PC-9 (cell line): ENCODE measurements at regions not wholly inside any gene's neighbourhood (a gene's known extent, or its start where the extent isn't known, plus 50 kb on each side); places are given as distances from the start of the nearest gene placed in this dataset.

Experiments
- CTCF ChIP-seq: fragments of 200-600 bp; sonication (generic); conservative IDR thresholded peaks from 2 replicates; pipeline ENCODE4 v1.6.1; 2017; ENCODE audit warnings: mixed run types, antibody characterized with exemption, mild to moderate bottlenecking, moderate library complexity
- EZH2 ChIP-seq: fragments of 200-600 bp; sonication (generic); IDR thresholded peaks from 2 replicates; pipeline ENCODE4 v1.8.0; 2017; ENCODE audit warnings: antibody characterized with exemption, low read depth

- TF ChIP-seq CTCF: no peak
- TF ChIP-seq EZH2: no peak
Measured at GRCh38 chr1:30615076-30615795, 108.1 kb downstream of the MATN1 start.
